HG02884 (cell line): ENCODE measurements at regions not wholly inside any gene's neighbourhood (a gene's known extent, or its start where the extent isn't known, plus 50 kb on each side); places are given as distances from the start of the nearest gene placed in this dataset.

ENCODE experiments used
- ATAC-seq: cut with Tn5 transposase; IDR thresholded peaks from one replicate; pipeline ENCODE4 v1.9.1; 2021; ENCODE audit warnings: mild to moderate bottlenecking, moderate library complexity; ENCODE audit not compliant: unreplicated experiment

DNA sequence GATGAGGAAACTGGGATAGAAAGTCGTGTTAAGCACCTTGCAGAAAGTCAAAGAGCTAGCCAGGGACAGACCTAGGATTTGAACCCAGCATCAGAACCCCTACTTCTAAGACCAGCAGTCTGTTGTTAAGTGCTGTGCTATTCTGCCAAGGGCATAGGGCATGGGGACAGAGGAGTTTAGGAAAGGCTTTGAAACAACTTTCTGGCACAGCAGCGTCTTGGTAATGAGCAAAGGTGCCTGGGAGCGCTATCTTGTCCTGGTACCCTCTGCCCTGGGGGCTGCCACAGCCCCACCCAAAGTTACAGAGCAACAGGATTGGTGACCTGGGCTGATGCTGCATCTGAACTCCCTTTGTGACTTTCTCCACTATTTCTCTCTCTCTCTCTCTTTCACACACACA, 1108.1 kb downstream of the BCL11B start:
- no peak for ATAC-seq

DNA sequence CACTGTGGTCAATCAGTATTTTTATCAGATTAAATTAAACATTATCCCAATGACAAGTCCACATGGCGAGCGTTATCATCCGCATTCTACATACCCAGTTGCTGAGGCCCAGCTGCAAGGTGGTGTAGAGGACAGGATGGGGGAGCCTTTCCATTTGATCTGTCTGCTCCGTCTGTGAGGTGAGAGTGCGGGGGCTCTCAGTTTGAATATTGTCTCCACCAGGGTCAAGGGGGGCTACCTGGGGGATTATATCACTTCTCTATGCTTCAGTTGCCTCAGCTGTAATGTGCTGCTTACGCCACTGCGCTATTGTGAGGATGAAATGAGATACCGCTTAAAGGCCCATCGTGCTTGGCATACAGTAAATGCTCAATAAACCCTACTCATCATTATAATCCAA, 1106.0 kb downstream of the BCL11B start:
- no peak for ATAC-seq

DNA sequence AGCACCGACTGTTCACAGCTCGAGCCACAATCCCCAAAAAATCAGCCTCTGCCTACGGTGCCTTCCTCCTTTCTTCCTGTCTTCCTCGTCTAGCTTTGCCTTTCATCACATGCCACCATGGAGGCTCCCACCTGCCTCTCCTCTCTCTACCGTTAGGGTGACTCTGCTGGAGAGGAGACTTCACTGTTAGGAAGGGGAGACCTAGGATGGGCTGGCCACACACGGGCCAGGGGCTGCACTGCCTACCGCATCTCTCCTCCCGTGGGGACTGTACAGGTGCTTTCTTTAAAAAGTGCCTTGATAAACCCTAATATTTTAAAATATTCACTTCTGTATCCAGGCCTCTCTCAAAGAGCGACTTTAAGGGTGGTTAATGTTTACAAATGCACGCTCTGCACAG, 1104.7 kb downstream of the BCL11B start:
- ATAC-seq = no peak

DNA sequence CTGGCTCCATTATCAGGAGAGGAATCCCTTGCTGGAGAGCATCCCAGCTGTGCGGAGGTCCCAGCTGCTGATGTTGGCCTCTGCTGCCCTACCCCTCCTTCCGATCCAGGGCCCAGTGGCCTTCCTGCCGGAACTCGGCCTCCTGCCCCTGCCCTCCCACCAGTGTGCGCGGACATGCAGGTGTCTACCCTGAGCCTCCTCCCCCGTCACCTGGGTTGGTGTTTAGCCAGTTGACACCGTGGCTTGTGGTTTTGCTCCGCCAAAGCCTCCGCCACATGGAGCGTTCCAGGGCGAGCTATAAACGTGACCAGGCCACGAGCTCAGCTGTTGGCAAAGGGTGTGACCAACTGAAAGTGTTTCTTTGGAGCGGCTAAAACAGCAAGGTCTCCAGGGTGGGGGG, 1104.3 kb downstream of the BCL11B start:
- ATAC-seq = no peak

DNA sequence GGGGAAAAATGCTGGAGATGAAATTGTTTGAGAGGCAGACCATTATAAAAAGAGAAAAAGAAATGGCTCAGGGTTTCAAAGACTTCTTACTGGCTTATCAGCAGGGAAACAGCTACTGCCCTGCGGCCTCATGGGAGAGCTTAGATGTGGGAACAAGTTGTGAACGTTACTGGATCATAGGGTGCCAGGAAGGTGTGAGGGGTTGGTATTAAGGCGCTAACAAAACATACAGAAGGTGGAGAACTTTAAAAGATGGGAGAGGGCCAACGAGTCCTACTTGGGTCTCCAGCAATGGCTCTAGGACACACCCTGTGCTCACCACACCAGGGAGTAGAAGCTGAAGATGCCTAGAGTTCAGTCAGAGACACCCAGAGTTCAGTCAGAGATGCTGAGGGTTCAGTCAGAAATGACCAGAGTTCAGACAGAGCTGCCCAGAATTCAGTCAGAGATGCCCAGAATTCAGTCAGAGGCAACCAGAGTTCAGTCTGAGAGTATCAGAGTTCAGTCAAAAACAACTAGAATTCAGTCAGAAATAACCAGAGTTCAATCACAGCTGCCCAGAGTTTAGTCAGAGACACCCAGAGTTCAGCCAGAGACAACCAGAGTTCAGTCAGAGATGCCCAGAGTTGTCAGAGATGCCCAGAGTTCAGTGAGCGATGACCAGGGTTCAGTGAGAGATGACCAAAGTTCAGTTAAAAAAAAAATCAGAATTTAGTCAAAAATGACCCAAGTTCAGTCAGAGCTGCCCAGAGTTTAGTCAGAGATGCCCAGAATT, 1103.6 kb downstream of the BCL11B start:
- ATAC-seq = no peak

DNA sequence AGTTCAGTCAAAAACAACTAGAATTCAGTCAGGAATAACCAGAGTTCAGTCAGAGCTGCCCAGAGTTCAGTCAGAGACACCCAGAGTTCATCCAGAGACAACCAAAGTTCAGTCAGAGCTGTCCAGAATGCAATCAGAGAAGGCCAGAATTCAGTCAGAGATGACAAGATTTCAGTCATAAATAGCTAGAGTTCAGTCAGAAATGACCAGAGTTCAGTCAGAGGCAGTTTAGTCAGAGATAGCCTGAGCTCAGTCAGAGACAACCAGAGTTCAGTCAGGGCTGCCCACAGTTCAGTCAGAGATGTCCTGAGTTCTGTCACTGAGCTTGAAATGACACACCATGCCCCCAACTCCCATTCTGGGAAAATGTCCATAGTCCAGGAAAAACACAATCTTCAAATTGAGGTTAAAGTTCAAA, 1102.8 kb downstream of the BCL11B start:
- no peak for ATAC-seq

DNA sequence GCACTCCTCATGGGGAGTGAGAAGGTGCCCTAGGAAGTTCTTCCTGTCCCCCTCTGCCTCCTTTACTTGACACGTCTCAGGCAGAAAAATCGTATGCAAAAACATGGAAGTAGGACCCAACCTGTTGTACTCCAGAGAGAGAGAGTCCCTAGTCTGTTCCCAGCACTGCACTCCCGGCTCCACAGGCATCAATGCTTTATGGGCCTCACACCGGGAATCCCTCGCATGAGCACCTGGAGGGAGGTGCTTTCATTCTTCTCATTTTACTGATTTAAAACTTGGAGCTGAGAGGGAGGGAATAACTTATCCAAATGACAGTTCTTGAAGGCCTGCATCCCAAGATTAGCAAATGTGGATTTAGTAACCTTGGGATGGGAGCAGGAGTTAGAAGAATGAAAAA, 1101.4 kb downstream of the BCL11B start:
- ATAC-seq = no peak

DNA sequence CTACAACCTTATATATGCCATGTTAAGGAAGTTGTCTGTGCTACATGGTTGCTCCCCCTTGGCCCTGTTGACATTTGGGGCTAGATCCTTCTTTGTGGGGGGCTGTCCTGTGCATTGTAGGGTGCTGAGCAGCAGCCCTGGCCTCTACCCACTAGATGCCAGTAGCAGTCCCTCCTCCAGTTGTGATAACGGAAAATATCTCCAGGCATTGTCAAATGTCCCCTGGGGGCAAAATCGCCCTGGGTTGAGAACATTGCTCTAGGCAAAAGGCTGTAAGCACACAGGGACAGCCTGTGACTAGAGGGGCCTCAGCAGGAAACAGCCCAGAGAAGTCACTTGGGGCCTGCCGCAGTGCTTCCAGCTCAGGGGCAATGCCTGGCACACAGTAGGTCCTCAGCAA, 1100.3 kb downstream of the BCL11B start:
- ATAC-seq = no peak

DNA sequence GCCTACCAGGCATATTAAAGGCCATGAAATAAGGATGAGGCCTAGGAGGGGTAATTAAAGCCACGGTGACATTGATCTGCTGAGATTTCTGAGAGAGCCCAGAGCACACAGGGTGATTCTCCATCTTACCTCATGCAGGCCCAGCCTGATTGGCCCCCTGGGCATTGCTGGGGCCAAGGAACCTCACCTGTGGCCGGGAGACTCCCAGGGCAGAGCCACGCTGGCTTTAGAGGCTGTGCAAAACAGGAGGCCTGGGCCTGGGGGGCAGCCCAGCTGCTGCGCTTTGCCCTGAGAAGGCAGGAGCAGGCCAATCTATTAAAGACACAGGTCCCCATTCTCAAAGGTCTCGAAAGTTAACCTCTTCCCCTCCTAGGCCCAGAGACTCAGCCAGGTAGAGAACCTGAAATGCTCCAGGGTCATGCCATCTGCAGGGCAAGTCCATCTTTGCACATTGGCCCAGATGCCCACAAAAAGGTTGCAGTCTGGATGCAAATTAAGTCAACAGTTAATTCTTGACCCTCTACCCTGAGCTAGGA, 1099.7 kb downstream of the BCL11B start:
- ATAC-seq = no peak

DNA sequence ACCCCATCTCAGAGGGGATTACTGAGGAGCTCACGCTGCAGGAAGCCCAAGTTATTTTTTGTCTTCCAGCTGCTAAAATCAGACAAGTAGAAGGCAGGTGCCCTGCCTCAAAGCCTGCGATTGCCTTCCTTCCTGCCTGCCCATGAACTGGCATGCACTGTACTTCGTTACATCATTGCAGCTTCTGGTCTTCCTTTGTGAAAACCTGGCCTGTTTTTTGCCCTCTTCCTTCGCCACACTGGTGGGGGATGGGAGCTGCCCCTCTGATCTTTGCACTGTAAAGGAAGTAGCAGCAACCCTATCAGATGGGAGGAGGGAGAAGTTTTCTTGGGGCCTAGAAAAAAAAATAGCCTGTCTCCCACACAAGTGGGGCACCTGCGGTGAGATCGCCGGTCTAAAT, 1098.7 kb downstream of the BCL11B start:
- no peak for ATAC-seq

DNA sequence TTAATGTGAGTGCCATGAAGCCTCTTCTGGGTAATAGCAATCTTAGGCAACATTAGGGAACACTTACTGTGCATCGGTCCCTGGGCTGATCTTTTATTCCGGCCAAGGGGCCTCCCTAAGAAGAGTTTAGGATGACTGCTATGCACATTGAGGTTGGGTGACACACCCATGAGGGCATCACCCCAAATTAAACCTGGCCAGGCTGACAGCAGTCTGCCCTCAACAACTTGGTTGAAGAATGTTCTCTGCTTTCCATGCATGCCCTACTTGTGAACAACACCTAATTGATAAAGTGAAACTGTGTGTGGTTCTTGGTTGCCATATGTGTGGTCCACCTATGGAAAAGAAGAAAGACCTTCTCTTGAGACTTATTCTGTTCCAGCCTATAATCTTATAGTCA, 1098.0 kb downstream of the BCL11B start:
- ATAC-seq = no peak

DNA sequence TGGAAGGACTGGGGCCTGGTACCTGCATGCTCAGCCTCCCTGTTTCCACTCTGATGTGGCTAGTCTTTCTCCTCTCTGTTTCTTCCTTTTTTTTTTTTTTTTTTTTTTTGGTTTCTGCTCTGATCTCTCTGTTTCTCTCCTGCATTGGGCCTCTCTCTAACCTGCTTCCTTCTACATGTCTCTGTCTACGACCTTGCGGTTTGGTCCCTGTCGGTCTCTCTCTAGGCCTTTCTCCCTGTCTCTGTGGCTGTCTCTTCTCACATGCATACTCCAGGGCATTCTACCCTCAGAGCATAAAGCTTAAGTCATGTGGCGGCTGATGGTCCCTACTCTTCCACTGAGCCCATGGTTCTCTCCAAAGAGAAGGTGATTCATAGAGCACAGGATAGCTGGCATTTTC, 1096.6 kb downstream of the BCL11B start:
- no peak for ATAC-seq

DNA sequence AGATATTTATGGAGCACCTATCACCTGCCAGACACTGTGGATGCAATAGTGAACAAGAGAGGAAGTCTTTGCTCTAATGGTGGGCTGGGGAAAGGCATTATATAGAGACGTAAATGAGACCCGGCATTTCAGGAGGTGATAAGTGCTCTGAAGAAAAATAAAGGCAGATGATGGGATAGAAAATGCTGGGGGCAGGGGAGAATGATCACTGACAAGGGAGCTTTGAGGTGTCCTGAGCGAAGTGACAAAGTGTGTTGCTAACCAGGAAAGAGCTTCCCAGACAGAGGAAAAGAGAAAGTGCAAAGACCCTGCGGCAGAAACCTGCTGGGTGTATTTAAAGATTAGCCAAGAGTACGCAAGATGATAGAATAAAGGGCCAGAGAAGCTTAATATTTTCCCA, 1096.1 kb downstream of the BCL11B start:
- no peak for ATAC-seq

DNA sequence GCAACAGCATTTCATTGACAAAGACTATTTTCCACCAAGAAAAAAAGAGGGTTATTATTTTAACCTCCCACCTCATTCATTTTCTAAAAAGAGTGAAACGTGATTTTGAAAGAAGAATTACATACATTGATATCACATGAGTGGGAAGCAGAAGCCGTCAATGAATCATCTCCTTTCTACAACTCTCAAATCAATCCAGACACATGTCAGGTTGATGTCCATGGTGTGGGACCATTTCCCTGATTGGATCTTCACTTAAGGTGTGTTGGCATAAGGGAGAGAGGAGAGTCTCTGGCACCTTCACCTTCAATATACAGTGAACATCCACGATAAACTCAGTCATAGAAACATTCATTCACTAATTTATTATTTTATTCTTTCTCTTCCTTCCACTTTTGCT, 1095.1 kb downstream of the BCL11B start:
- no peak for ATAC-seq

DNA sequence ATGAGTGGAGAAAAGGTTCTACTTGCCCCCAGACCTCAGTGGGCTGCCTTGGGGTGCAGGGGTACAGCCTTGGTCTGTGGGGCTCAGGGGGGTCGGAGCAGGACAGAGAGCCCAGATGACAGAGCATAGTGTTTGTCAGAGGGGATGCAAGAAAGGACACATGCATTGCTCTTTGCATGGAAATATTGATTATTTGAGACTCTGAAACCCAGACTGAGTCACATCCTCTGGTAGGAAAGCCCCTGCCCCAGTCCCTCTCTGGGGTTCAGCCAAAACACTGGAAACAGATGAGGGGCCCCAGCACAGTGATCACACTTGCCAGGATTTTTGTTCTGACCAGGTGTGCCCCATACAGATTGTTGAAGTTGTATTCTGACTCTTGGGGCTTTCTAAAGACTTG, 1094.4 kb downstream of the BCL11B start:
- ATAC-seq = no peak

DNA sequence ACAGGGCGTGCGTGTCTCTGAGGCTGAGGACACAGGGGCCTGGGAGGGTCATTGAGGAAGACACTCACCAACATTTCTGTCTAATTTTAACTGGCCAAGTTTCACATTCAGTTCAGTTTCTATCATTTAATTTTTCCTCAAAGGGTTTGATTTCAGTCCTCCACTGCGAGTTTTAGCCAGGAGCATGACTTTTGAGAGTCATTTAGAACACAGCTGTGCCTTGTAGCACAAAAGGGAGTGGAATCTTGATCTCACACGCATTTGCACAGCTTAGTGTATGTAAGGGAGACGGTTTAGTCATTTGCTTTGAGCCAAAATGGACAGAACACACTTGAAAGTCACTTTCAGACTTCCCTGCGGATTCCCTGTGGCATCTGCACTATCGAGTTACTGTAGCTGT, 1090.8 kb downstream of the BCL11B start:
- ATAC-seq = no peak

DNA sequence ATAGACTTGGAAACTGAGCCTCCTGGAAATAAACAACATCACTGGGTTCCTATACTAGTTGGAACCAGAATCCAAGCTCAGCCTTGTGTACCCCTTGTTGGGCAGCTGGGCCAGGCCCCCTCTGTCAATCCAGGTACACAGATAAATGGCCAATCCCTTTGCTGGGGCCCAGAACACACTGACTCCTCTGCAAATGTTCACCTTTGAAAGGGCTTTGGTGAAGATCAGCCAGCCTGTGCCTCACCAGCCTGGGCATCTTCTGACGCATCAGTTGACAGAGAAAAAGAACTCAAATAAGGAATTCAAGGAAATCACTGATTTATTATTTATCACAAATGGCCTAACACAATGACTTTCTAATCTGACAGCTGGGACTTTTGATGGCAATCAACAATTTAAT, 1090.2 kb downstream of the BCL11B start:
- no peak for ATAC-seq

DNA sequence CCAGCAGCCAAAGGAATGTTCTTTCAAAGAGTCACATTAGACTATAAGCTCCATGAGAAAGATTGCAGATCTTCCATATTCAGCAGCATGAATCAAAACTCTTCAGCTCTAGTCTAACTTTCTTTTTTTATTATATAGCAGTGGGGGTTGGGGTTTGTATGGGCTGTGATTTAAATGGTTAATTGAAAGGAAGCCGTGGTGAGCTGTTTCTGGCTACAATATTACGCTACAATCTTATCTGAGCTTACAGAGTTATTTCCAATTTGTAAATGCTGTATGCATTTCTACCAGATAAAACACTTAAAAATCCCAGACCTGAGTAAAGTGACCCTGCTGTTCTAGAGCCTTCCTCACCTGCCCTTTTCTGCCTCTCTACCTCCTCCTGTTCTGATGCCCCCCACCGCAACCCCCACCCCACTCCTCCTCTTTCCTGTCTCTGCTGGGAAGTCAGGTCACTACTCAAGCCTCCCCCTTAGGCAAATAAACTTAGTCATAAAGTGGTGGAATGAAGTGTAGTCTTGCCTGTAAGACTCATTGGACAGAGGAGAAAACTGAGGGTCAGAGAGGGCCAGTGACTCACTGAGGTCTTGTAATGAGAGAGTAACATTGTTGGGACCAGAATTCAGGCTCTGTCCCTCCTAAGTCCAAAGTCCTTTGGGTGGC, 1089.5 kb downstream of the BCL11B start:
- ATAC-seq = no peak

DNA sequence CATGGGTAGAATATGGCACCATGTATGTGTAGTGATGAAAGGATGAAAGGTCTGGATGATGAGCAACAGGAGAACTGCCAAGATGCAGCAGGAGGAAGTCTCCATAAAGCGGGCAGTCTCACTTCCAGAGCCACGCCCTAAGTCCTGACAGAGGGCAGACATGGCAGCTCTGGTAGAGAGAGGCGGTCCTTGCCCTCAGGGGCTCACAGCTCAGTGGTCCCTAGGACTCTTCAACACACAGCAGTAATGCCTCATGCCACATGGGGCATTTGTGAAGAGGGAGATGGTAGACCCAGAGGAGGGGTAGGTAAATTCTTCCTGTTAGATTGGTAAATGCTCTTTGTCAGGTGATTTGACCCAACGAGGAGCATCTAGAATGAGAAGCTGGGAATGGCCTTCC, 1088.4 kb downstream of the BCL11B start:
- ATAC-seq = no peak

DNA sequence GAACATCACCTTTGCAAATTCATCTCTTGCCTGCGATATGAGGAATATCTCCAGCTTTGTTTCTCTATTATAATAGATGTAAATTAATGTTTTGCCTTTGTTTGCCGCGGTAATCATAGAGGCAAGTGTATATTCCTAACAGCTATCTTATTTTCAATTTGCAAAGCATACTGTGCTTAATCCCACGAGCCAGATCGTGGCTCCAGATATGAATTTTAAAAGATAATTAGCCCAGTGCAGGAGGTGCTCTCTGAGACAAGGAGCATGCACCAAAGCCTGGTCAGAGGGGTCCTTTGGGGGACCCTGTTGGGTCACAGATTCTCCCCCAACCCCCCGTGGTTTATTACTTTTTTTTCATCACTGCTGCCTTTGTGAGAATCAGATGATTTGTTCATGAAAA, 1087.5 kb downstream of the BCL11B start:
- ATAC-seq = no peak

DNA sequence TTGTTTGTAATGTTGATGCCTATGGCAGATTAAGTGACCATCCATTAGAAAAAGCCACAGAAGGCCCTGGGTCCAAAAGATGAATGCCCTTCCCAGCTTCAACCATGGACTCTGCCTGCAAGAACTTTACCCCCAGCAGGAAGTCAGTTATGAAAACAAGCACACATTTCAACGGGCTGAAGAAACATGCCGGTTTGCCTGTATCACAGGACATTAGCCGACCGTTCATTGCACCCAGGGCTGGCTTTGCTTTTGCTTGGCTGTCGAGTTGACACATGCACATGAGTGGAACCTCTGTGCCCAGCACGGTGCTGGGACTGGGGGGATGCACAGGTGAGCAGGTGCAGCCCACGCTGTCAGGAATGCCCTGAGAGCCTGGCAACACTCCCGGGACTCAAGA, 1087.0 kb downstream of the BCL11B start:
- no peak for ATAC-seq

DNA sequence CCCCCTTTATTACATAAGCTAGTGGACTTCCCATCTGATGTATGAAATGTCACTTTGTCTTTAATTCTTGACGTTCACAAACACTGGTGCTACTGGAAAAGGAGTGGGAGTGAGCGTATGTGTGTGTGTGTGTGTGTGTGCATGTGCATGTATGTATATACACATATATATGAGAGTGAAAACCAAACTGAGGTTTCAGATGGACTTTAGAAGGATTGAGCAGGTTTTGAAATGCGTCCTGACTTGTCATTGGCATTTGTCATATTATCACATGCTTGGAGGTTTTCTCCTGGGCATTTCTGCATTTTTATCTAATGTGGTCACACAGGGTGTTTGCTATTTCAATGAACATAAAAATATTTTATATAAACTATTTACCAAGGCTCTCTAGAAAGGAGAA, 1085.9 kb downstream of the BCL11B start:
- ATAC-seq = no peak

DNA sequence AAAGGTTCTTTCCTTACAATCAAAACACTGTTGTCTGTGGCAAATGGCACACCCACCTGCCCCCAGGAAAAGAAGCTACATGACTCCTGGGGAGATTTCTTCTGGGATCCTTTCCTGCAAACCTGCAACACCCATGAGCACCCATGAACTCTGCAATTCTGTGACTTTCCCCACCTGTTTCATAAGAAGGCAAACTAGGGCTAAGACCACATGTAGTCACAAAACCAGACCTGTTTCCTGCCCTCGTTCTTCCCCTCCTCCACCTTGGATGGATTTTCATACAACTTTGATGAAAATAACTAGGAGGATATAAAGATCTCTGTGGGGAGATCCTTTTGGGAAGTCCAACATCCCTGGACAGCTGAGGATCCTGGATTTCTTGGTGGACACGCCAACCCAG, 1084.7 kb downstream of the BCL11B start:
- ATAC-seq = no peak
